ENCODE measurements at regions not wholly inside any gene's neighbourhood (a gene's known extent, or its start where the extent isn't known, plus 50 kb on each side); places are given as distances from the start of the nearest gene placed in this dataset.

GRCh38 chr6:163720005-163720404, 305.5 kb downstream of the QKI start:
- DNase-seq (ENCODE audit: low read depth): no peak

DNA sequence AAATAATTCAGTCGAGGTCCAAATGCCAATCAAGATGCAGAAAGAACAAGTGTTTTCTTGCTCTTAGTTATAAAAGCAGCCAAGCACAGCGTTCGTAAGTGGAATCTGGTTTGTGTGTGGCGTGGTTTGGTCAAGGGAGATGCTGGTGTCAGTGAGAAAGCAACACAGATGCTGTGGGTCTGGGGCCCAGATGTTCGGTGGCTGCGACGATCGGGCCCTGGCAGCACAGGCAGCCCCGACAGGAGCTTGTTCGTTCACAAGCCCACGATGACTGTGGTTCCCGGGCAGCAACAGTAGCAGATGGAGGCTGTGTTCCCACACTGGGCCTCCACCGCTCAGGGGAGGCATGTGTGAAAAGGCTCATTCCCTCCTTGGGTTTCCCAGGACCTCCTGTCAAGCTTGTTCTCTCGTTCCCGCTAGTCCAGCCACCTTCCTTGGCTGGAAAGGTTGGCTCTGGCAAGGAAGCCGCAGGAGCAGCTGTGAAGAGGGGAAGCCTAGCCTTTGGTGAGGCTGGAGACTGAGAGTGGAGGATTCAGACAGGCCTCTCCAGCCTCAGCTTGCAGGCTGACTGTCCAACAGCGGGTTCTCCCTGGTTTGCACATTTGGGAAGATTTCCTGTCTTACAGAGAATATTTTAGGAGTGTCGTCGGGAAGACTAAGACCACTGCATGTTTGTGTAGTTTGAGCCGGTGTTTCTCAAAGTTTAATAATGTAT, 304.7 kb downstream of the QKI start:
- no peak for DNase-seq (ENCODE audit: low read depth)

DNA sequence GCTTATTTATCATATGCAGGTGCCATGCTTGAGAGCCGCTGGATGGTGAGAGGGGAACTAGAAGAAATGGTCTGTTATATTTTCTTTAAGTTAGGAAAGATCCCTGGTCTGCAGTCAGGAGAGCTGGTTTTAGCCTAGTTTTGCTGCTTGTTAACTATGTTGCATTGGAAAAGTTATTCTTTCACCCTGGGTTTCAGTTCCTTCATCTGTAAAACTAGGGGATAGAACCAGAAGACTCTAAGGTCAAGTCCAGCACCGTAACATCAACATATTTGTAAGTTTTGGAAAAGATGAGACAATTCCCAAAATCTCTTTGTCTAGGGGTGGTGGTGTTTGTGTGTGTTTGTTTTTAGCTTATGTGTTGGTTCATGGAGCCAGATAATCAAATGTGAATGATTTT, 304.0 kb downstream of the QKI start:
- no peak for DNase-seq (ENCODE audit: low read depth)

- no peak for DNase-seq (ENCODE audit: low read depth)
These were observed 302.7 kb downstream of the QKI start for GRCh38 chr6:163717106-163717764.

GRCh38 chr6:163716690-163717089, 302.2 kb downstream of the QKI start:
- no peak for DNase-seq (ENCODE audit: low read depth)

GRCh38 chr6:163715846-163716245, 301.3 kb downstream of the QKI start:
- DNase-seq (ENCODE audit: low read depth): no peak

- DNase-seq (ENCODE audit: low read depth): no peak
These were observed 299.7 kb downstream of the QKI start for GRCh38 chr6:163714179-163714578.

GRCh38 chr6:163712981-163713380, 298.5 kb downstream of the QKI start:
- DNase-seq (ENCODE audit: low read depth): no peak

DNA sequence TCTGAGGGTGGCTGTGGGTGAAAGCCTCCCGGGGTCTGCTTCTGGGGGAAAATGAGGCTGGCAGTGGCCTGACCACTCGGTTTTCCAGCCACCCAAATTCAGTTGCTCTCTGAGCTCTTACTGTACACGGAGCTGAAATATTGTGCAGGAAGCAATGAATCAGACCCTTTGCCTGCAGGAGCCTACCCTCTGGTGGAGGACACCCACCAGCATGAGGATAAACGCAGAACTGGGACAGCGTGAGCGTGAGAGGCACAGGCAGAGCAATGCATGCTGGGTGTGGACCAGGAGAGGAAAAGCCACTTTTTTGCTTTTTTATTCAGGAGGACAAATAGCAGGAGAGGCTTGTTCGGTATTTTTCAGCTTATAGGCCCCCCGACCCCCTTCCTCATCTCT, 298.0 kb downstream of the QKI start:
- DNase-seq (ENCODE audit: low read depth): no peak

DNA sequence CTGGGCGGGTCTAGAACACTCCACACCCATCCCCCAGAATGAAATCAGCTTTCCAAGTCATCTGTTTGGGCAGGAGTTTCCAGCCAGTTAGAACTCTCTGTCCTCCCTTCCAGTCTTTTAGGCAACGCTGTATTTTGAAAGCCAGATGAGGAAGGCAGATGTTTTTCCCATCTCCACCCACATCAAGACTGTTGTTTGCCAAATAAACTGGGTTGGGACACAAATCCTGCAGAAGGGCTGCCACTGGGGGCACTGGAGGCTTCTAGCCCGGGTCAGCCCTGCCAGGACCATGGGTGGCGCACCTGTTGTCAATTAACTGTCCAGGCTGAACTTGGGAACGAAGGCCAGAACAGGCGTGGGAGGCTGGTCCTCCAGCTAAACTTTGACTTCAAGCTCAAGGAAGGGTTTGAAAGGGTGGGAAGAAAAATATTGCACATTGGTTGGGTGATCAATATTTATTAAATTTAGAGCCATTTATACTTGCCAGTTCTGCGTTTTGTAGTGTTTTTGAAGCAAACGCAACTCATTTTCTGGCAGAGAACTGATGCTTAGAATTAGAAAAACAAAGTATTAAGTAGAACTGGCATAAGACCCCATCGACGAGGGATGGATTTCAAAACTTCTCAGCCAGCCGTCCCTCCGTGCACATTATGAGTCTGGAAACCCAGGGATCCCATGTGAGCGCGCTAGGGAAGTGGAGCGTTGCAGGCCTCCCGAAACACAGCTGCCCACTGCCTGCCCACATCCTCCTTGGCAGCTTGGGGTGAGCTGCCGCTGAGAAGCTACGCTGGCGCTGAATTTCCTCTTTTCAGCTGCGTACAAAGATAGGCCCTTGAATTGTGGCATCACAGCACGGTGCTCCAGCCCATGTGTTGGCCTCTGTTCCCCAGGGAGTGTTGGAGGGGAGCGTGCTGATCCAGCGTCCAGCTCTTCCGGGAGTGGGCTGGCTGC, 297.4 kb downstream of the QKI start:
- no peak for DNase-seq (ENCODE audit: low read depth)

DNA sequence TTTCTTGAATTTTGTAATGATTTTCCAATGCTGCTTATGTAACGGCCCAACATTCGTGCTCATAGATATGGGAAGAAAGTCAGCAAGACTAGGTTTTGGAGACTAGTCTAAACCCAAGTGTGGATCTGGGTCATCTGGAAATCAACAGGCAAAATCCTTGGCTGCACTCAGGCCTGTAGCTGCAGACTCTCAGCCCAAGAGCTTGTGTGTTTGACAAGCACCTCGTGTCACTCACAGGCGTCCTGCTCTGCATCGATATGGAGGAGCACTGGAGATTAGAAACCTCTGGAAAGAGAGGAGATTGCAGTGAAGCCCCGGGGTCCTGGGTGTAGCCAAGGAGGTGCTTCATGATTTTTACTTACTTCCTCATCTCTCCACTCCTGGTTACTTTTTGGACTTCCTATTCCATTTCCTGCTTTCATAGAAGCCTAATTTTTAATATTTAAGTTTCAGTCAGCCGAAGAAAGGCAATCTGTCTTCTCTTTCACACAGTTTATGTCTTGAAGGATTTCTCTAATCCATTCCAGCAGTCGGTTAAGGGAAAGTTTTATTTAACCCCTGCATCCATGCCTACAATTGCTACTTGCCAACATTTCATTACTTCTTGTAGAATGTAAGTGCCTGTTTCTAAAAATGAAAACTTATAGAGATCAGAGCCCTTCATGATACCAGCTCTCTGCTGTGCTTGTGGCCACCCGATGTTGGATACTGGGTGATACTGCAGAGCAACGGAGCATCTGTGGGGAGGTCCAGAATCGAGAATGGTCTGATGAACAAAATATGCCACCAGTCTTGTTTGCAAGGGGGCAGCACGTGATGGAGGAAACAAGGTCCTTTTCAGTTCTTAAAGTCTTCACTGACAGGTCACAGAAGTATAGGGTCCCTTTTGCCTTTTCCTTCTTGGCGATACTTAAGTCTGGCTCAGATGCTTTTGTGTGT, 296.3 kb downstream of the QKI start:
- DNase-seq (ENCODE audit: low read depth): no peak

- DNase-seq (ENCODE audit: low read depth): no peak
These were observed 295.2 kb downstream of the QKI start for GRCh38 chr6:163709693-163710092.

DNA sequence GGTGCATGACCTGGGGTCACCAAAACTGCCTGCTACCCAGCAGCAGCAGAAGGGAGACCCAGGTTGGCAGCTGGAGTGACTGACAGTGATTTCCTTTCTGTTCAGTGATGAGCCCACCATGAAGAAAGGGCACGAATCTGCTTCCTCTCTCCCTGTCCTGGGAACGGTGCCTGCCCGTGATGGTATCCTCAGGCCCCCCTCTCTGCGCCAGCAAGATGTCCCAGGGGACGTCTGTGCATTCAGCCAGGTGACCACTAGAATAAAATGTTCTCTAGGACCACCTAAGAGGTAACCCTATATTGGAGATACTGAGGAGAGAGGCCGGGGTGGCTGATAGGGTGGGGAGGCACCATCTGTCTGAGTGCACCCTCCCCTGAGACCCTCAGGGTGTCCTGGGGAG, 294.7 kb downstream of the QKI start:
- DNase-seq (ENCODE audit: low read depth): no peak

- no peak for DNase-seq (ENCODE audit: low read depth)
These were observed 293.9 kb downstream of the QKI start for GRCh38 chr6:163708466-163708865.

GRCh38 chr6:163707387-163708355, 293.2 kb downstream of the QKI start:
- DNase-seq (ENCODE audit: low read depth): no peak

- no peak for DNase-seq (ENCODE audit: low read depth)
These were observed 292.1 kb downstream of the QKI start for GRCh38 chr6:163706500-163707087.

GRCh38 chr6:163705923-163706322, 291.4 kb downstream of the QKI start:
- no peak for DNase-seq (ENCODE audit: low read depth)

DNA sequence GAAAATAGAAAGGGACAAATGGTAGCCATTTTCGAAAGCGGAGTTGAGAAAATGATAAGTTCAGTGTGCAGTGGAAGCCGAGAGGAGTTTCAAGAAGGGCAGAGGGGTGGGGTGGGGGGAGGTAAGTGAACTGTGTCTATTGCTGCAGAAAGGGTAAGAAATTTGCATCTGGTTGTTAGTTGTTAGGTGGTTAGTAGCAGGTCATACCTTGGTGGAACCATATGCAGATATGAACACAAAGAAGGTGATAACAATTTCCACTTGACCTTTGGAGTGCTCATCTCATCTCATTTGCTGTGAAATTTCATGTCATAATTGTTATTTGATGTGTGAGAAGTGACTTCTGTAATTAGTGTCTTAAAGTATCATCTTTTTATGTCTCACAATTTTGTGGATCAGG, 288.2 kb downstream of the QKI start:
- DNase-seq (ENCODE audit: low read depth): no peak

DNA sequence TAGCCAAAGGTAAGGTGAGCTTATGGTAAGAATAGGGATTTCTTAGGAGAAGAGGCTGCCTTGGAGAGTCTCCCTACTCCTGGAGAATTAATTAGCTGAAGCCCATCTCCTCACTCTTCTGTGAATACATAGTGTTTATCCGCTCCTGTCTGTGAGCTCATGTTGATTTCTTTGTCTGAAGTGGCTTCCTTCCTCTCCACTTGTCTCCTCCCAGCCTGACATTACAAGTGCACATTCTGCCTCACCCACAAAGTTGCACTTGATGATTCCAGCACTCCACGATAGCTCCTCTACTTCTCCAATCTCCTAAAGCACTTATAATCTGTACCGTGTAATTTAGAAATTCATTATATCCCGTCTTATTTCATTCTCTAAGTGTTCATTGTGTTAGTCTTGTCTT, 287.2 kb downstream of the QKI start:
- no peak for DNase-seq (ENCODE audit: low read depth)

GRCh38 chr6:163698086-163698485, 283.6 kb downstream of the QKI start:
- no peak for DNase-seq (ENCODE audit: low read depth)
